OCI-LY1 (cell line): ENCODE measurements at regions not wholly inside any gene's neighbourhood (a gene's known extent, or its start where the extent isn't known, plus 50 kb on each side); places are given as distances from the start of the nearest gene placed in this dataset.

ENCODE experiments used
- H2AFZ ChIP-seq: fragments of 200-600 bp; sonication (generic), shearing (Covaris generic); 2 replicates; pipeline ENCODE4 v1.6.0; 2014; ENCODE audit warnings: antibody characterized with exemption, mild to moderate bottlenecking, low read length
- H3F3A ChIP-seq: fragments of 200-600 bp; sonication (generic), shearing (Covaris generic); 2 replicates; pipeline ENCODE4 v1.6.0; 2014; ENCODE audit warnings: mild to moderate bottlenecking, antibody characterized with exemption, low read length, moderate library complexity; ENCODE audit not compliant: insufficient read depth
- H3K27ac ChIP-seq: fragments of 200-600 bp; sonication (generic); 2 replicates; pipeline ENCODE4 v1.5.1; 2014; ENCODE audit warnings: low read length, mixed run types, mild to moderate bottlenecking, low read depth; ENCODE audit not compliant: poor library complexity, severe bottlenecking
- H3K27me3 ChIP-seq: fragments of 200-600 bp; sonication (generic); 2 replicates; pipeline ENCODE4 v1.6.0; 2014; ENCODE audit warnings: antibody characterized with exemption, mild to moderate bottlenecking, low read length, moderate library complexity; ENCODE audit not compliant: insufficient read depth
- H3K36me3 ChIP-seq: fragments of 200-600 bp; sonication (generic); 2 replicates; pipeline ENCODE4 v1.6.1; 2014; ENCODE audit warnings: mild to moderate bottlenecking, antibody characterized with exemption, low read length, moderate library complexity, mixed read lengths; ENCODE audit not compliant: insufficient read depth
- H3K4me1 ChIP-seq: fragments of 200-600 bp; sonication (generic); 2 replicates; pipeline ENCODE4 v1.5.1; 2014; ENCODE audit warnings: mild to moderate bottlenecking, low read length, moderate library complexity; ENCODE audit not compliant: insufficient read depth, severe bottlenecking
- H3K4me2 ChIP-seq: fragments of 200-600 bp; sonication (generic), shearing (Covaris generic); 2 replicates; pipeline ENCODE4 v1.6.1; 2014; ENCODE audit warnings: low read length
- H3K4me3 ChIP-seq: fragments of 200-600 bp; sonication (generic); 2 replicates; pipeline ENCODE4 v1.5.1; 2014; ENCODE audit warnings: low read length, low read depth, mild to moderate bottlenecking, mixed read lengths; ENCODE audit not compliant: poor library complexity, severe bottlenecking
- H3K79me2 ChIP-seq: fragments of 200-600 bp; shearing (Covaris generic); 2 replicates; pipeline ENCODE4 v1.6.1; 2016; ENCODE audit warnings: mixed run types, low read length, mixed read lengths; ENCODE audit not compliant: insufficient read depth
- H3K9ac ChIP-seq: fragments of 200-600 bp; sonication (generic), shearing (Covaris generic); 2 replicates; pipeline ENCODE4 v1.6.1; 2014; ENCODE audit warnings: mild to moderate bottlenecking, low read length, mixed read lengths
- H3K9me2 ChIP-seq: fragments of 200-600 bp; sonication (generic), shearing (Covaris generic); 2 replicates; pipeline ENCODE4 v1.6.1; 2014; ENCODE audit warnings: low read depth, mild to moderate bottlenecking, low read length, mixed read lengths
- H3K9me3 ChIP-seq: fragments of 200-600 bp; shearing (Covaris generic); 2 replicates; pipeline ENCODE4 v1.6.1; 2014; ENCODE audit warnings: low read length, mixed read lengths
- H4K20me1 ChIP-seq: fragments of 200-600 bp; sonication (generic), shearing (Covaris generic); 2 replicates; pipeline ENCODE4 v1.6.0; 2016; ENCODE audit warnings: mild to moderate bottlenecking, low read length; ENCODE audit not compliant: insufficient read depth
- CTCF ChIP-seq: fragments of 200-600 bp; sonication (generic), shearing (Covaris generic); IDR thresholded peaks from 2 replicates; pipeline ENCODE4 v1.5.1; 2017; ENCODE audit warnings: mild to moderate bottlenecking, antibody characterized with exemption, low read length, moderate library complexity, mixed read lengths
- EZH2 ChIP-seq: fragments of 200-600 bp; sonication (generic), shearing (Covaris generic); IDR thresholded peaks from 2 replicates; pipeline ENCODE4 v1.8.0; 2017; ENCODE audit warnings: borderline replicate concordance, mixed run types, mild to moderate bottlenecking, antibody characterized with exemption, low read length, moderate library complexity, mixed read lengths

- Histone ChIP-seq H2AFZ (no peak overlapping the region), H3K4me3 (no peak overlapping the region), H3K4me2 (no peak overlapping the region), H3K27ac (no peak overlapping the region), H3K9me3 (no peaks in the 10 kb centered on the region), H3K36me3 (no peaks in the 10 kb centered on the region), H3F3A (no peaks in the 10 kb centered on the region), H3K79me2 (no peaks in the 10 kb centered on the region), H3K4me1 (no peaks in the 10 kb centered on the region), H3K27me3 (no peaks in the 10 kb centered on the region), H3K9me2 (no peaks in the 10 kb centered on the region), H4K20me1 (no peaks in the 10 kb centered on the region), H3K9ac (no peak overlapping the region)
- TF ChIP-seq CTCF: no peak
- TF ChIP-seq EZH2: no peak
These were observed 523.0 kb downstream of the METTL15 start for GRCh38 chr11:28631148-28631547.

GRCh38 chr11:28629235-28629634, 521.0 kb downstream of the METTL15 start:
- no peak overlapping the region for H3K4me2 ChIP-seq
- no peak overlapping the region for H3K9ac ChIP-seq
- H3K27ac ChIP-seq: no peak overlapping the region
- H3K9me2 ChIP-seq: no peaks in the 10 kb centered on the region
- no peak overlapping the region for H2AFZ ChIP-seq
- H4K20me1 ChIP-seq: no peaks in the 10 kb centered on the region
- TF ChIP-seq CTCF (no peak), EZH2 (no peak)
- no peaks in the 10 kb centered on the region for H3F3A ChIP-seq
- H3K36me3 ChIP-seq: no peaks in the 10 kb centered on the region
- no peaks in the 10 kb centered on the region for H3K9me3 ChIP-seq
- no peaks in the 10 kb centered on the region for H3K4me1 ChIP-seq
- H3K79me2 ChIP-seq: no peaks in the 10 kb centered on the region
- no peaks in the 10 kb centered on the region for H3K27me3 ChIP-seq
- H3K4me3 ChIP-seq: no peak overlapping the region

GRCh38 chr11:28628412-28628811, 520.2 kb downstream of the METTL15 start:
- no peak overlapping the region for H2AFZ ChIP-seq
- no peak overlapping the region for H3K4me3 ChIP-seq
- no peaks in the 10 kb centered on the region for H3F3A ChIP-seq
- no peaks in the 10 kb centered on the region for H3K79me2 ChIP-seq
- no peak overlapping the region for H3K27ac ChIP-seq
- H3K9ac ChIP-seq: no peak overlapping the region
- no peaks in the 10 kb centered on the region for H3K36me3 ChIP-seq
- H3K9me2 ChIP-seq: no peaks in the 10 kb centered on the region
- H3K9me3 ChIP-seq: no peaks in the 10 kb centered on the region
- TF ChIP-seq EZH2: no peak
- TF ChIP-seq CTCF: no peak
- H3K4me1 ChIP-seq: no peaks in the 10 kb centered on the region
- no peaks in the 10 kb centered on the region for H4K20me1 ChIP-seq
- H3K27me3 ChIP-seq: no peaks in the 10 kb centered on the region
- H3K4me2 ChIP-seq: no peak overlapping the region
